G401 (cell line): ENCODE measurements at regions not wholly inside any gene's neighbourhood (a gene's known extent, or its start where the extent isn't known, plus 50 kb on each side); places are given as distances from the start of the nearest gene placed in this dataset.

Source experiments
- DNase-seq: peaks from one replicate; pipeline ENCODE4 v3.0.0-alpha.2; 2015; ENCODE audit warnings: low spot score
- in situ Hi-C: cut with HindIII; loops from 2 replicates; pipeline ENCODE4 v1.10.0; 2016; ENCODE audit warnings: low sequenced_read_pairs, mixed read lengths

GRCh38 chr22:49209452-49210195 lies 618.0 kb downstream of the BRD1 start:
- DNase-seq, result no peak
- in situ Hi-C loops, result no loop called here

- DNase-seq, result no peak
- in situ Hi-C loops, result no loop called here
Observed at GRCh38 chr22:49208768-49209252, 618.9 kb downstream of the BRD1 start.

- no peak for DNase-seq
- in situ Hi-C loops, result no loop called here
Observed at GRCh38 chr22:49208004-49208402, 619.7 kb downstream of the BRD1 start.

DNA sequence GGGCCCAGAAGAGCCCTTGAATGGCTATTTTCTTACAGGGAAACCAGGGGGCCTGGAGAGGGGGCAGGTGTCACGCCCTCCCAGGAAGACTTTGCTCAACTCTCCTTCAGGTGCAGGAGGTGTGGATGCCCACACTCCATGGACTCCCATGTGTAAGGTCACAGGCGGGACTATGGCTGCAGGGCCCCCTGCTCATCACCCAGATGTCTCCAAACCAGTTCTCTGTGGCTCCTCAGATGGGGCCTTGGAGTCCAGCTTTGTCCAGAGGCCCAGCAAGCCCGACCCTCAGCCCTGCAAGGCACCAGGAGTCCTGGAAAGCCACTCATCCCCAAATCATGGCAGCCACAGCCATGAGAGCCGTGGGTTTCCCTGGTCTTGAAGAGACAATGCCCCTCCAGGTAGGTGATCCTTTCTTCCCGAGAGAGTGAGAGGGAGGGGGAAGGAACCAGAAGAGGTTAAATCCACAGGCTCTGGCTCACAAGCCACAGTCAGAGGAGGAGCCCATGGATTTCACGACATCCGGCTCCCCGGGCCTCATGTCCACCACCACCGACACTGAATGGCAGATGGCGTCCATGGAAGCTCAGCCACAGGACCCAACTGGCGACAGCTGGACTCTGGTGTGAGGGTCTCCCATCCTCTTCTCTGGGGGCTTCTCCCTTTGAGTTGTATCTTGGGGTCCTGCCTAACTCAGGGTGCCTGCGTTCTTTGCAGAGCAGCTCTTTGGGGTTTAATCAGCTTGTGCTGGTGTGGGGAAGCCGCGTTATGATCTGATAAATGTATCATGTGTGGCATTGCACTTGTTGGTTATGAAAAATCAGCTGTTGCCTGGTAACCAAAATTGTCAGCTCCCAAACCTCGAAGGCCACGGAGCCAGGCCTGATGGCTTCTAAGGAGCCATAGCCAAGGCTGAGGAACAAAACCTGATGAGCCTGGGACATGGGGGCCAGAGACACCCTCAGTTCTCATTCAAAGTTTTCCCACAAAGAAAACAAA lies 620.4 kb downstream of the BRD1 start:
- in situ Hi-C loops, result no loop called here
- DNase-seq, result no peak

DNA sequence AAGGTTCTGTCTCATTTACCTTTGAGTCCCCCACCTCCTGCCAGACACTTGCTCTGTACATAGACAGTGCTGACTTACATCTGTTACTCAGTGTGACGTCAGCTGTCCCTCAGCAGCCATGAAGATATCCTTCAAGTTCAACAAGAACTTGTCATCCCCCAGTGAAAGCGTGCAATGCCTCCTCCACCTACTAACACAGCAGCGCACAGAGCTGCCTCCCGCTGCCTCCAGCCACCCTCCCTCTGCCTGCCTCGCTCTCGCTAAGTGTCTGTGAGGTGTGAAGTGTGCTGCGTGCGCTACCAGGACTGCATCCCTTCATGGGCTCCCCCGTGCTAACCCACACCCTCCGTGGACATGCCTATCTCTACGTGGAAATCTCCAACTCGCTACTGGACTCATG lies 621.4 kb downstream of the BRD1 start:
- in situ Hi-C loops, result no loop called here
- no peak for DNase-seq

GRCh38 chr22:49205483-49205800 lies 622.2 kb downstream of the BRD1 start:
- in situ Hi-C loops, result no loop called here
- DNase-seq, result no peak

- in situ Hi-C loops, result no loop called here
- DNase-seq, result no peak
Observed at GRCh38 chr22:49204599-49205482, 622.8 kb downstream of the BRD1 start.

DNA sequence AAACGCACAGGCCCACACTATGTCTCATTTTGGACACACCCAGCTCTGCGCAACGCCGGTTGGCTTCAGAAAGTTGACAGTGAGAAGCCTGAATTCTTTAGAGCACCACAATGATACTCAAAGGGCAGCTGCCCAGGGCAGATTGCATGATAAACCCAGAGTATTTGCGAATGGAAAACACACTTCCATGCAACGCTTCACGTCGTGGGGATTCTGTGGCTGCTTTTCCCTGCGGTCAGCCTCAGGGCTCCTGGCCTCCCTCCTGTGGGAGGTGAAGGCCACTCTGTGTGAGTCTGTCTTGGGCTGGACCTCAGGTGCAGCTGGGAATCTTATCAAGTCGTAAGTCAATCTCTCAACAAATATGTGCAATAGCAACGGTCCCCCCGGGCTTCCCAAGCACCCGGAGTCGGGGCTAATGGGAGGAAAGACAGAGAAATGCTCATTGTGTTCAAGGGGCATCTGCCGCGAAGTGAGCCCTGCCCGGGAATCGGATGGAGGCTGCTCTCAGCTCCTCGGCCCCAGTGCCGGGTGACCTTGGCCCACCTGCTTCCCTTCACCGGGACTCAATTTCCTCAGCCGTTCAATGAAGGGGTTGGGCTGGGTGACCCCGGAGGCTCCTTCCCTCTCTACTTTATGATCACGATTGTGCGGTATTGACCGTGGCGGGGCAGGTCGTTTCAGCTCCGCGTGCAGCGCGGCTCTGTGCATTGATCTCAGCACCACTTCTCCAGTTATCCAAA lies 623.6 kb downstream of the BRD1 start:
- in situ Hi-C loops, result no loop called here

DNA sequence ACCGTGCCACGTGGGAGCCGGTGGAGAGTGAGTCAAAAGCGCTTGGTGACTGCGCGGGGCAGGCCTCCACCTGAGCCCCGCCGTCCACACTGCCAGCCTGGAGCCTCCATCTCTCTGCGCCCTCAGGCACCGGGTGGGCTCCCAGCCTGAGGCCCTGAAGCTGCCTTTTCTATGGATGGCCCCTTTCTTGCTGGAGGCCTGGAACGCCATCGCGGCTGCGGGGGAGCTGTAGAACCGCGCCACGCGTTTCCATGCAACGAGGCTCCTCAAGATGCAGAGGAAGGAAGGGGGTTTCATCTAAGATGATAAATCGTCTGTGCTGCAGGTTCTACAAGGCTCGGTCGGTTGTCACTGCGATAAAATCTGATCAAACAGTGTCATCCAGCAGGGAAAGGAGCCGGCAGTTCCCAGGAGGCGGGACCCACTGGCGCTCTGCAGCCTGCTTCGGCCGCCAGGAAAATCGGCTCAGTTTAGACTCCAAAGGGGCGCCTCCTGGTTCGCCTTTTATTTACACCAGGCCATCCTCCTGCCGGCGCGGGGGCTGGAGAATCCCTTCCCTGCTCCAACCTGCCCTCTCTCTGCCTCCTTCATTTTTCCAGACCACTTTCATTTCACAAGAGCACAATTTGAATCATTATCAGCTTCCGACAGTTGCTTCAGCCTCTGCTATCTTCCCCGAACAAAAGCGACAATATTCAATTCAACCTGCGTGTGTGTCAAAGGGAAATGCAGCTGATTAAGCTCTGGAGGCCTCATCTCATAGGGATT lies 624.4 kb downstream of the BRD1 start:
- DNase-seq, result no peak
- in situ Hi-C loops, result no loop called here

More for the DNA sequence above, 623.6 kb downstream of the BRD1 start:
- no peak for DNase-seq

DNA sequence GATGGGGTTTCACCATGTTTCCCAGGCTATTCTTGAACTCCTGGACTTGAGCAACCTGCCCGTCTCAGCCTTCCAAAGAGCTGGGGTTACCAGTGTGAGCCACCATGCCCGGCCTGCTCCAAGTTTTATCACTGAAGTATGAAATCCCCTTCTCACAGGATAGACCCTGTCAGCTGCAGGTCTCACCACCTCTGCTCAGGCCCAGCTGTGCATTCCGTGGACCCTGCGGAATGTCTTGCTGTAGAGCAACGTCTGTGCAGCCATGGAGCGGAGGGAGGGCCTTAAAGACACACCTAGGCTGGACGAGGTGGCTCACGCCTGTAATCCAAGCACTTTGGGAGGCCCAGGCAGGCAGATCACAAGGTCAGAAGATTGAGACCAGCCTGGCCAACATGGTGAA lies 625.4 kb downstream of the BRD1 start:
- in situ Hi-C loops, result no loop called here
- no peak for DNase-seq

GRCh38 chr22:49201046-49201970 lies 626.4 kb downstream of the BRD1 start:
- DNase-seq, result no peak
- in situ Hi-C loops, result no loop called here

DNA sequence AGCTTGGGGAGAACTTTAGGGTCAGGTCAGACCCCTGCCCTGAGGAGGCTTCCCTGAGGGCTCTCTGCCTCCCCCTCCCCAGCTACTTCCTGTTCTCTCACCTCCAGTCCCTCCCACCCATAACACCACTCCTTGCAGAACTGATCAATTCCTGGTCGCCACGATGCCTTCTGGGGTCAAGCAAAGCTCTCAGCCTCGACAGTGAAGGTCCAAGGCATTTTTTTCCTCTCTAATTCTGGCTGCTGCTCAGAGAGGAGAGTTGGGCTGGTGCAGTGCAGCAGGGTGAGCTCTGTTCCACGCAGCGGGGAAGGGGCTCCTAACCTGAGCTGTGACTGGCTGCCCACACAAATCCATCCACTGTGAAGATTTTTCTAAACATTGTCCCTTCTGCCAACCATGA lies 628.4 kb downstream of the BRD1 start:
- DNase-seq, result no peak
- in situ Hi-C loops, result no loop called here

DNA sequence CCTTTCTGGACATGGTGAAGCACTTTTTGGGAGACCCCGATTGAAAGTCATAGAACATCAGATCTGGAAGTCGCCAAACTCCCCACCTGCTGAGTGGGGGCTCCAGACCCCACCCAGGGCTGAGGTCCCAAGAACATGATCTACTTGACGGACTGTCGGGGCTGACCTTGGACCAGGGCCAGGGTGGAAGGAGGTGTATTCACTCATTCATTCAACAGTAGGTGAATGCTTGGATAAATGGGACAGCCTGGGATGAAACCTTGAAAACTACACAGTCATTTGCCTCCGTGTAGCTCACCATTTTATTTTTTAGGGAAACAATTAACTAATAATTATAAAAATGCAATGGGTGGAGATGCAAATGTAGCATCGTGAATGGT lies 629.0 kb downstream of the BRD1 start:
- in situ Hi-C loops, result no loop called here
- DNase-seq, result no peak

GRCh38 chr22:49197986-49198704 lies 629.5 kb downstream of the BRD1 start:
- DNase-seq, result no peak
- in situ Hi-C loops, result no loop called here

- in situ Hi-C loops, result no loop called here
- DNase-seq, result peak; percentile 58
Observed at GRCh38 chr22:49197505-49197904, 630.2 kb downstream of the BRD1 start.

DNA sequence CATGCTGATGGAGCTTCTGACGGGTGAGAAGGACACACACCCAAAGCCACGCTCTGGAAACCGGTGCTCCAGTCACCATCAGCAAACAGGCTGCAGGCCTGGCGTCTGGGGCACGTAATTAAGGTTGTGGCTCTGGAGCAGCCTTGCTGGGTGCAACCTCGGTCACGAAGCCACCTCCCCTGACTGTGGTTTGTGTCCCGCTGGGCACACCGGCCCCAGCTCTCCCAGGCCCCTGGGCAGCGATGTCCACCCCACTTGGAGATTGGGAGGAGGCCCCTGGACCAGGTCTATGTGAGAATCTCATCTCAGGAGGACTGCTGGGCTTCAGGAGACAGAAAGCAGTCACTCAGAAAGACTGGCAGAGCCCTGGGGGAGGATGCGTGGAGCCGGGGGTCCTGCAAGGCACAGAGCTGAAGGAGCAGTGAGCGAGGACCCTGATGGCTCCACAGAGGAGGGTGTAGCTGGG lies 631.6 kb downstream of the BRD1 start:
- no peak for DNase-seq
- in situ Hi-C loops, result no loop called here
